IPS-15b (cell line): ENCODE measurements at regions not wholly inside any gene's neighbourhood (a gene's known extent, or its start where the extent isn't known, plus 50 kb on each side); places are given as distances from the start of the nearest gene placed in this dataset.

Experiments
- H3K27me3 ChIP-seq: one replicate; pipeline ENCODE4 v1.6.1; 2013; ENCODE audit warnings: low read length; ENCODE audit not compliant: control insufficient read depth, insufficient read depth
- H3K36me3 ChIP-seq: one replicate; pipeline ENCODE4 v1.6.1; 2013; ENCODE audit warnings: low read length; ENCODE audit not compliant: control insufficient read depth, insufficient read depth
- H3K4me1 ChIP-seq: one replicate; pipeline ENCODE4 v1.6.1; 2013; ENCODE audit warnings: mild to moderate bottlenecking, low read length; ENCODE audit not compliant: control insufficient read depth, insufficient read depth
- H3K4me3 ChIP-seq: one replicate; pipeline ENCODE4 v1.5.1; 2013; ENCODE audit warnings: low read depth, low read length
- H3K9ac ChIP-seq: one replicate; pipeline ENCODE4 v1.6.1; 2013; ENCODE audit warnings: low read depth, mild to moderate bottlenecking, low read length
- H3K9me3 ChIP-seq: one replicate; pipeline ENCODE4 v1.6.1; 2013; ENCODE audit warnings: mild to moderate bottlenecking, low read length; ENCODE audit not compliant: control insufficient read depth, insufficient read depth

DNA sequence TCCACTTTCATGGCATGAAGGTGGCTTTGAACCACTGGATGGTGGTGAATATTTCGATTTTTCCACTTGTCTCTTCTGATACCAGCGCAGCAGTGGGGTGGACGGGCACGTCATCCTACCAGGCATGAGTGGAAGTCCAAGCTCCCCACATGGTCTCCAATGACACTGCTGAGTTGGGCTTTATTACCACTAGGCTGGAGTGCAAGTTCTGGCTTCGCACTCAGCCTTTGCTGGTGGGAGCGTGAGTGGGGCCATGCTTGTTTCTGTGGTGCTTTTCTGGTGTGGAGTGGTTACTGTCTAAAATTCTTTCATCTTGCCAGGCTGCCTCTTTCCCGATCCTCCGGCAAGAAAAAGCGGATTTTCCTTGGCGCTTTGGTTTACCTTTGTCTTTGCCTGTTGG, 70.1 kb upstream of the SDK1 start:
- H3K4me3 ChIP-seq = no peak overlapping the region
- H3K9ac ChIP-seq = no peak overlapping the region
- no peaks in the 10 kb centered on the region for H3K27me3 ChIP-seq
- no peaks in the 10 kb centered on the region for H3K9me3 ChIP-seq
- H3K4me1 ChIP-seq = no peaks in the 10 kb centered on the region
- H3K36me3 ChIP-seq = no peaks in the 10 kb centered on the region

DNA sequence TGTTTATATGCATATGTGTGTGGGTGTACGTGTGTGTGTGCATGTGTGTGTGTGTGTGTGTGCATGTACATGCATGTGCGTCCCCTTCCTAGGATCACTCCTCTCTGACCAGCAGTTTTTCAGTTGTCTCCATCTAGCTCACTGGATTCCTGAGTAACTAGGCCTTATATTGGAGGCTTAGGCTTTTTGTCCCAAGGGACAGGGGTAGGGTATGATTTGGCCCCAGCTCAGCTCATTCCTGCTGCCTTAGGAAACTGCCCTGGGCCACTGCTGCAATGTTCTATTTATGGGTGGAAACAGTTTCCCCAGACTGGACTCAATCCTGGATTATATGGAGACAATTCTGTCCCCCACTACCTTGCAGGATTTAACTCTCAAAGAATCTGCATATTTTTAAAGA, 68.8 kb upstream of the SDK1 start:
- no peaks in the 10 kb centered on the region for H3K27me3 ChIP-seq
- H3K9ac ChIP-seq = no peak overlapping the region
- peaks cover 4% of the 10 kb centered on the region for H3K9me3 ChIP-seq
- no peaks in the 10 kb centered on the region for H3K4me1 ChIP-seq
- H3K4me3 ChIP-seq = no peak overlapping the region
- no peaks in the 10 kb centered on the region for H3K36me3 ChIP-seq

DNA sequence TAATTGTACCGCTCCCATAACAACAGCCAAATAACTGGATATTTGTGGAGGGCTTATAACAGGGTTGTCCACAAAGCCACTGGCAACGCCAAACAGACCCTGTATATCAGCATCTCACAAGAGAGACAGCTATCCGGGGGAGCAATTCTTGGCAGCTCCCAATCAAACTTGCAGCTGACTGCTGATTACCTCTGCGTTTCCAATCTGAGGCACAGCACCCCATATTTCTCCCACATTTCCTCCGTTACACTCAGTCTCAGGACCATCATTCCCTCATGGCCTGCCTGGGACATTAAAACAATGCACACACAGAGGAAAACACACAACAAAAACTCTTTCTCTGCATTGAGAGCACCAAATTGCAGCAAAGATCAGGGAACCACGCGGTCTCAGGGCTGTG, 67.8 kb upstream of the SDK1 start:
- Histone ChIP-seq H3K4me3 (no peak overlapping the region), H3K36me3 (no peaks in the 10 kb centered on the region), H3K4me1 (no peaks in the 10 kb centered on the region), H3K9ac (no peak overlapping the region), H3K9me3 (peaks cover 4% of the 10 kb centered on the region), H3K27me3 (no peaks in the 10 kb centered on the region)

DNA sequence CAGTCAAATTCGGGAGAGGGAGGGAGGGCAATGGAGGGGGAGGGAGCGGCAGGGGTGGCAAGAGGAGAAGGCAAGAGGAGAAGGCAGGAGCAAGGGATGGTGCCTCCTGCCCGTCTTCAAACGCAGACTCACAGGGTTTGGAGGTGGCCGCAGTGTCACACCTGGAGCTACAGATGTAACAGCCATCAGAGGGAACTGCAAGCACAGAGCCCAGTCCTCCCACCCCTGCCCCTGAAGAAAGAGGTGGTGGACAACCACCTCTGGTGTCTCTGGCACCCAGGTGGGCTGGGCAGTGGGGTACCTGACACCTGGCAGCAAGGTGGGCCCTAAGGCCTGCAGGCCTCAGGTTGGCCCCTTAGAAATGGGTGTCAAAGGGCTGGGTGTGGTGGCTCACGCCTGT, 67.0 kb upstream of the SDK1 start:
- Histone ChIP-seq H3K36me3 (no peaks in the 10 kb centered on the region), H3K27me3 (no peaks in the 10 kb centered on the region), H3K4me3 (no peak overlapping the region), H3K4me1 (no peaks in the 10 kb centered on the region), H3K9ac (no peak overlapping the region), H3K9me3 (peaks cover 4% of the 10 kb centered on the region)

DNA sequence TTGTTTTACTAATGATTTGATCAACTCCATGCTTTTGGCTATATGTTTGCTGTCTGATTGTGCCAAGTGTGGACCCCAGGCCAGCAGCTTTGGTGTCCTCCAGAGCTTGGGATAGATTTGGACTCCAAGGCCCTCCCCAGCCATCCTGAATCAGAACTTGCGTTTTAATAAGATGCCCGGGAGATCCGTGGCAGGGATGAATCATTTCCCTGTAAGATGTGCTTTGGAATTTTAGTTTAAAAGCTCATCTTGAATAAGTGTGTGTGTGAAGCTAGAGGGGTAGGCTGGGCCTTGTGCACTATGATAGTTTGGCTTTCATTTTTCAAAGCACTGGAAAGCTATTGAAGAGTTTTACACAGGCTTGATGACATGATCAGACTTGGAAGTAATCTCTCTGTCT, 66.2 kb upstream of the SDK1 start:
- peaks cover 4% of the 10 kb centered on the region for H3K9me3 ChIP-seq
- no peaks in the 10 kb centered on the region for H3K36me3 ChIP-seq
- no peak overlapping the region for H3K4me3 ChIP-seq
- H3K27me3 ChIP-seq = no peaks in the 10 kb centered on the region
- H3K4me1 ChIP-seq = no peaks in the 10 kb centered on the region
- no peak overlapping the region for H3K9ac ChIP-seq

DNA sequence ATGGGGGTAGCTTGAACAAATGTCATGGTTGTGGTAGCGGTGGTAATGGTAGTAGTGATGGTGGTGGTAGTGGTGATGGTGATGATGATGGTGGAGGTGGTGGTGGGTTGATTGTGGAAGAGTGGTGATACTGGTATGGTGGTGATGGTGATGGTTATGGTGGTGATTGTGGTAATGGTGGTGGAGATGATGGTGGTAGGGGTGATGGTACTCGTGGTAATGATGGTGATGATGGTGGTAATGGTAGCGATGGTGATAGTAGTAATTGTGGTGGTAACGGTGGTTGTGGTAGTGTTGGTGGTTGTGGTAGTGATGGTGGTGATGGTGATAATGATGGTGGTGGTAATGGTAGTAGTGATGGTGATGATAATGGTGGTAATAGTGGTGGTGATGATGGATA, 65.7 kb upstream of the SDK1 start:
- H3K4me1 ChIP-seq = no peaks in the 10 kb centered on the region
- no peaks in the 10 kb centered on the region for H3K36me3 ChIP-seq
- no peaks in the 10 kb centered on the region for H3K27me3 ChIP-seq
- H3K9me3 ChIP-seq = peaks cover 4% of the 10 kb centered on the region
- H3K4me3 ChIP-seq = no peak overlapping the region
- no peak overlapping the region for H3K9ac ChIP-seq

DNA sequence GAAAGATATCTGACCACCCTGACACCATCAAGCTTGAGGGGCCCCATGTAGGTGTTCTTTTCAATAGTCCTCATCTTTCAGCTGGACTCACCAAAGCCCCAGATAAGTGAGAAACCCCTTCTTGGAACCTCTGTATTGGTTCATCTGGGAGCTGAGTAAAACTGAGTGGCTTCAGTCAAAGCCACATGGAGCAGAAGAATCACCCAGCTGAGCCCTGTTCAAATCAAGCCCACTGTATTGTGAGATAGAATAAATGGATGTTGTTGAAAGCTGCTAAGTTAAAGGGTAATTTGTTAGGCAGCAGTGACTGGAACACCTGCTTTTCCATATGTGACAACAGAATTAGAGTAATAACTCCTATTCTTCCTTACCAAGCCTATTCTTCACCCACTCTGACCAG, 64.8 kb upstream of the SDK1 start:
- peaks cover 4% of the 10 kb centered on the region for H3K9me3 ChIP-seq
- no peak overlapping the region for H3K4me3 ChIP-seq
- no peaks in the 10 kb centered on the region for H3K36me3 ChIP-seq
- no peaks in the 10 kb centered on the region for H3K27me3 ChIP-seq
- no peaks in the 10 kb centered on the region for H3K4me1 ChIP-seq
- H3K9ac ChIP-seq = no peak overlapping the region

DNA sequence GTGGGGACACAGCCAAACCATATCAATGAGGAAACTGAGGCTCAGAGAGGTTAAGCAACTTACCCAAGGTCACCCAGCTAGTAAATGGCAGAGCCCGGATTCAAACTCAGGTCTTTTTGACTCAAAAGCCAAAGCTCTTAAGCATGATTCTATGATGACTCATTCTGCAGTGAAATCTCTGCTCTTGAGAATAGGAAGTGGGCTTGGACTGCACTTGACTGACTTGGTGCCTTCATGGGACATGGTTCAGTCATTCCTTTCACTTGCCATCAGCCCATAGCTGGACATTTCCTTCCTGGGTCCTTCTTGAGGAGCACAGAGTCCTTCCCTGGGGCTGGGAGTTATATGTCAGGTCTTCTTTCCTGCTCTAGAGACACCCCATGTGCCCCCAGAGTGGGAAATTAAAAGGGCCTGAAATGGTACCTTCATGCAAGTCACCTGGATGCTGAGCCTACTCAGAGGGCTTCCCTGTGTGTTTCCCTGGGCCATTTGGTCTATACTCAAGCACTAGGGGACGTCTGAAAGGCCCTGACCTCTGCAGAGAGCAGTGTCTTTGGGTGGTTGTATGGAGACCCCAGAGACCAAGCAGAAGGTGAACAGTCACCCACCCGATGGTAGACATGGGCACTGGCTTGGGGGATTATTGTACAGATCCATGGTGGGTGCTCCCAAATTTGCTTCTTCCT, 62.4 kb upstream of the SDK1 start:
- Histone ChIP-seq H3K9ac (no peak overlapping the region), H3K36me3 (no peaks in the 10 kb centered on the region), H3K4me1 (no peaks in the 10 kb centered on the region)

DNA sequence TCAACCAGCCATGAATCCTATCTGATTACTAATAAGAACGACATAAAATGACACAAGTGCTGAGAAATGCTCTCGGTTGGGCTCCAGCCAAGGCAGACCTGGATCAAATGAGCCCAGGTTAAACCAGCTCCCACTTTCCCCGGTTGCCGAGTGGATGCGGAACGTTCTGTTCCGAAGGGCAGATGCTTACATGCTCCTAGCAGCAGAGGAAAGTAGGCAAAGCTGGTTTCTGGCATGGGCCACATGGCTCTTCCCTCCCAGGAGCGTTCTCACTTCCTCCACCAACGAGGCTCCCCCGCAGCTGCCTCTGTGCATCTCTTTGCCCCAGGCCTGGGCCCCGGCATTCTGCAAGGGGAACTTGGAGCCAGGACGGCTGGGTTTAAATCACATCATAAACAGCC, 61.8 kb upstream of the SDK1 start:
- Histone ChIP-seq H3K27me3 (no peaks in the 10 kb centered on the region), H3K36me3 (no peaks in the 10 kb centered on the region), H3K9me3 (peaks cover 4% of the 10 kb centered on the region), H3K4me1 (no peaks in the 10 kb centered on the region), H3K4me3 (no peak overlapping the region), H3K9ac (no peak overlapping the region)

More for the DNA sequence above, 62.4 kb upstream of the SDK1 start:
- Histone ChIP-seq H3K27me3 (no peaks in the 10 kb centered on the region), H3K4me3 (no peak overlapping the region), H3K9me3 (peaks cover 4% of the 10 kb centered on the region)

DNA sequence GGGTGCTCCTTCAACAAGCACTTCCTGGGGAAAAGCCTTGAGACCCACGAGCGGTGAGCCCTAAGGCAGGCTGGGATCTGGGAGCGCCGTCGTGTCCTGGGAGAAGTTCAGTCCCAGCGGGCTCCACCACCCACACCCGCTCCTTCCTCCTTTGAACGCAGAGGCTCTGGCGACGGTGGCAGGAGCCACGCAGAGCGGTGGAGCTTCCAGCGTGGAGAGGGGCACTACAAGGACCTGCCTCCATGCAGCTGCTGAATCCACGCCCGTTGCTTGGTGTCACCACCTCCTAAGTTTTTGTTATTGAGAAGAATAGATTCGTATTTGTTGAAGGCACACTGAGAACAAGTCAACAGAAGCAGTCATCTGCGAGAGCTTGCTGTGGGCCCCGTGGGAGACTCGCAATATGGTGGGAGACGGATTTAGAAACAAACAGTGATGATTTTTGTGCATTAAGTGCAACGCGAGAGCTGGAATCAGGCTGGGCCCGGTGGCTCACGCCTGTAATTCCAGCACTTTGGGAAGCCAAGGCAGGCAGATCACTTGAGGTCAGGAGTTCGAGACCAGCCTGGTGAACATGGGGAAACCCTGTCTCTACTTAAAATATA, 60.1 kb upstream of the SDK1 start:
- Histone ChIP-seq H3K4me3 (no peak overlapping the region), H3K4me1 (no peaks in the 10 kb centered on the region), H3K27me3 (no peaks in the 10 kb centered on the region), H3K9me3 (peaks cover 4% of the 10 kb centered on the region), H3K9ac (no peak overlapping the region), H3K36me3 (no peaks in the 10 kb centered on the region)

DNA sequence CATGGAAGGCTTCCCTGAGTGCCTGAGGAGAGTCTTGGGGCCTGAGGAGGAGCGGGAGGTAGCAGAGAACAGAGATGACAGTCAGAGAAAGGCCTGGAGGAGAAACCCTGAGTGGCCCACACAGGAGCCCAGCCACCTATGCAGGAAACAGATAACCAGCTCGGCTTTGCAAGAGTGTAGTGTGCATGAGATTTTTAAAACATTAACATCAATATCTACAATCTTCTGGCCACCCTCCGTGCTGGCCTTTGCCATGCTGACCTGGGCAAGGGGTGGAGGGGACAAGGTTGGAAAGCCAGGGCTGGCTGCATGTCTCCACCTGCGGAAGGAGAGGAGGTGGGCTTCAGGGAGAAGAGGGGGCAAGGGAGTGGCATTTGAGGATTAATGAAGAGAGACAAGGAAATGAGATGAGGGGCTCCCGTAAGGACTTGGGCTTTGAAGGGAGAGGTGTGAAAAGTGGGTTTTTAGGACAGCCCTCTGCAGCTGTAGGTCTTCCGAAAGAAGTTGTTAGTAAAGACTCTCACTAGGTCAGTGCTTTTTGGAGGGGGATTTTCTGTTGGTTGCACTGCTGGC, 59.3 kb upstream of the SDK1 start:
- Histone ChIP-seq H3K36me3 (no peaks in the 10 kb centered on the region), H3K9ac (no peak overlapping the region), H3K27me3 (no peaks in the 10 kb centered on the region), H3K9me3 (no peaks in the 10 kb centered on the region), H3K4me1 (no peaks in the 10 kb centered on the region), H3K4me3 (no peak overlapping the region)

DNA sequence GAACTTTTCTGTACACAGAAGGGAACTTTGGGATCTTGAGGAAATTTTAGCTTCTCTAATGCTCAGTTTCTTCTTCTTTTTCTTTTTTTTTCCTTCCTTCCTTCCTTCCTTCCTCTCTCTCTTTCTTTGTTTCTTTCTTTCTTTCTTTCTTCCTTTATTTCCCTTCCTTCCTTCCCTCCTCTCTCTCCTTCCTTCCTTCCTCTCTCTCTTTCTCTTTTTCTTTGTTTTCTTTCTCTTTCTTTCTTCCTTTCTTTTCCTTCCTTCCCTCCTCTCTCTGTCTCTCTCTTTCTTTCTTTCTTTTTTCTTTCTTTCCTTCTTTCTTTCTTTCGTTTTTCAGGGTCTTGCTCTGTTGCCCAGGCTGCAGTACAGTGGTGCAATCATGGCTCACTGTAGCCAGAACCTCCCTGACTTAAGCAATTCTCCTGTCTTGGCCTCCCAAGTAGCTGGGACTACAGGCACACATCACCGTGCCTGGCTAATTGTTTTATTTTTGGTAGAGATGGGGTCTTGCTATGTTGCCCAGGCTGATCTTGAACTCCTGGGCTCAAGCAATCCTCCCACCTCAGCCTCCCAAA, 58.6 kb upstream of the SDK1 start:
- H3K9me3 ChIP-seq = no peaks in the 10 kb centered on the region
- no peak overlapping the region for H3K9ac ChIP-seq
- H3K36me3 ChIP-seq = no peaks in the 10 kb centered on the region
- no peaks in the 10 kb centered on the region for H3K27me3 ChIP-seq
- H3K4me1 ChIP-seq = no peaks in the 10 kb centered on the region
- H3K4me3 ChIP-seq = no peak overlapping the region
